Panc1 (cell line): ENCODE measurements at regions not wholly inside any gene's neighbourhood (a gene's known extent, or its start where the extent isn't known, plus 50 kb on each side); places are given as distances from the start of the nearest gene placed in this dataset.

Source experiments
- CTCF ChIP-seq: fragments of 450-650 bp; IDR thresholded peaks from 2 replicates; pipeline ENCODE4 v1.5.1; 2017; ENCODE audit warnings: mild to moderate bottlenecking
- SIN3A ChIP-seq: IDR thresholded peaks from 2 replicates; pipeline ENCODE4 v1.6.1; 2012; ENCODE audit warnings: low read depth, mild to moderate bottlenecking, low read length, moderate library complexity, borderline replicate concordance; ENCODE audit not compliant: insufficient read depth

- TF ChIP-seq CTCF, result no peak
- TF ChIP-seq SIN3A, result no peak
These were observed 255.9 kb upstream of the ADRA1B start for GRCh38 chr5:159660401-159660800.
